SW480 (cell line): ENCODE measurements at regions not wholly inside any gene's neighbourhood (a gene's known extent, or its start where the extent isn't known, plus 50 kb on each side); places are given as distances from the start of the nearest gene placed in this dataset.
"Not testable (repeated sequence)": the region's sequence is repeated elsewhere in the genome, so short reads cannot be mapped to it uniquely, and the experiment has no call there.

Experiments used
- DNase-seq: peaks from one replicate; pipeline ENCODE4 v3.0.0-alpha.2; 2016; ENCODE audit warnings: low spot score

GRCh38 chr7:83732305-83732704, 83.4 kb upstream of the SEMA3E start:
- DNase-seq, result no peak

GRCh38 chr7:83731154-83731553, 82.2 kb upstream of the SEMA3E start:
- no peak for DNase-seq

DNA sequence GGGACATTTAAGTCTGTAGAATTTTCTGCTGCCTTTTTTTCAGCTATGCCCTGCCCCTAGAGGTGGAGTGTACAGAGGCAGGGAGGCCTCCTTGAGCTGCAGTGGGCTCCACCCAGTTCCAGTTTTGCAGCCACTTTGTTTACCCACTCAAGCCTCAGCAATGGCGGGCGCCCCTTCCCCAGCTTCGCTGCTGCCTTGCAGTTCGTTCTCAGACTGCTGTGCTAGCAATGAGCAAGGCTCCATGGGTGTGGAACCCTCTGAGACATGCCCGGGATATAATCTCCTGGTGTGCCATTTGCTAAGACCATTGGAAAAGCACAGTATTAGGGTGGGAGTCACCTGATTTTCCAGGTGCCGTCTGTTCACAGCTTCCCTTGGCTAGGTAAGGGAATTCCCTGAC, 68.0 kb upstream of the SEMA3E start:
- DNase-seq, result not testable (repeated sequence)

GRCh38 chr7:83708531-83708930, 59.6 kb upstream of the SEMA3E start:
- DNase-seq, result no peak

DNA sequence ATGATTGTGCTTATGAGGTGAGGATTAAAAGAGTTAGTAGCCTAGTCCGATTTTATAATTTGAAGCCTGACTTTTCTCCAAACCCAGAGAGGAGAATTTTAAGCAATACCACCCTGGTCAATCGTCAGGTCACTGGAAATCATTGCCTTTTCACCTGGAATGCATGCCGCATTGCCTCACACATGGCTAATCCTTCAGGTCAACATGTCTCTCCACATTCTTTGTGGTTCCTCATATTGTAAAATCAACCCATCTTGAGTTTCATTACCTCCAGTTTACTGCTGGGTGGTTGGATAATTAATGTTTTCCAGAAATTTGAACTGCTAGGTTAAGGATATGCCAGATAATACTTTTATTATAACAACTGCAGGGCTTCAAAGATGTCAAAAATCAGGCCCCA, 55.6 kb upstream of the SEMA3E start:
- DNase-seq, result no peak

GRCh38 chr7:83702446-83702845, 53.5 kb upstream of the SEMA3E start:
- peak; percentile 62 for DNase-seq

GRCh38 chr7:83701736-83702135, 52.8 kb upstream of the SEMA3E start:
- DNase-seq, result no peak
